Hepatocyte (in vitro differentiated cells): ENCODE measurements at regions not wholly inside any gene's neighbourhood (a gene's known extent, or its start where the extent isn't known, plus 50 kb on each side); places are given as distances from the start of the nearest gene placed in this dataset.

ENCODE experiments used
- DNase-seq: peaks from one replicate; pipeline ENCODE4 v3.0.0-alpha.2; 2016; ENCODE audit warnings: low spot score
- H2AFZ ChIP-seq: fragments of 200-600 bp; sonication (generic); 2 replicates; pipeline ENCODE4 v1.6.0; 2016; ENCODE audit warnings: antibody characterized with exemption, mild to moderate bottlenecking
- H3K27ac ChIP-seq: fragments of 200-600 bp; sonication (generic); 2 replicates; pipeline ENCODE4 v1.5.1; 2016; ENCODE audit warnings: mild to moderate bottlenecking
- H3K27me3 ChIP-seq: fragments of 200-600 bp; sonication (generic); 2 replicates; pipeline ENCODE4 v1.6.1; 2016
- H3K36me3 ChIP-seq: fragments of 200-600 bp; sonication (generic); replicated peaks from 2 replicates; pipeline ENCODE4 v1.5.1; 2016; ENCODE audit warnings: low read depth; ENCODE audit not compliant: insufficient read depth
- H3K4me1 ChIP-seq: fragments of 200-600 bp; sonication (generic); 2 replicates; pipeline ENCODE4 v1.5.1; 2016; ENCODE audit warnings: mild to moderate bottlenecking, moderate library complexity; ENCODE audit not compliant: insufficient read depth
- H3K4me2 ChIP-seq: fragments of 200-600 bp; sonication (generic); 2 replicates; pipeline ENCODE4 v1.6.0; 2016
- H3K4me3 ChIP-seq: fragments of 200-600 bp; sonication (generic); 2 replicates; pipeline ENCODE4 v1.5.1; 2016; ENCODE audit warnings: mild to moderate bottlenecking
- H3K79me2 ChIP-seq: fragments of 200-600 bp; sonication (generic); 2 replicates; pipeline ENCODE4 v1.6.0; 2017; ENCODE audit warnings: mild to moderate bottlenecking
- H3K9me2 ChIP-seq: fragments of 200-600 bp; sonication (generic); replicated peaks from 2 replicates; pipeline ENCODE4 v1.6.0; 2017; ENCODE audit warnings: mild to moderate bottlenecking; ENCODE audit not compliant: insufficient read depth
- H3K9me3 ChIP-seq: fragments of 200-600 bp; sonication (generic); 2 replicates; pipeline ENCODE4 v1.5.1; 2016; ENCODE audit warnings: low read depth, mild to moderate bottlenecking
- H4K20me1 ChIP-seq: fragments of 200-600 bp; sonication (generic); 2 replicates; pipeline ENCODE4 v1.6.0; 2016; ENCODE audit warnings: mild to moderate bottlenecking; ENCODE audit not compliant: insufficient read depth, poor library complexity, severe bottlenecking
- EZH2 ChIP-seq: fragments of 200-600 bp; sonication (generic); IDR thresholded peaks from 2 replicates; pipeline ENCODE4 v1.6.1; 2016; ENCODE audit warnings: antibody characterized with exemption, mild to moderate bottlenecking, borderline replicate concordance
- EZH2phosphoT487 ChIP-seq: fragments of 200-600 bp; sonication (generic); IDR thresholded peaks from one replicate; pipeline ENCODE4 v1.6.1; 2018; ENCODE audit warnings: antibody characterized with exemption, mild to moderate bottlenecking, low read depth, moderate library complexity; ENCODE audit not compliant: unreplicated experiment, severe bottlenecking
- WGBS: methylation state at CpG from one replicate; pipeline ENCODE4 v1.1.6; 2016; ENCODE audit warnings: low lambda C conversion rate; ENCODE audit errors: missing lambda C conversion rate; 5-methylcytosine and 5-hydroxymethylcytosine counted together
- TF ChIP-seq, protein P1 (sequence below): fragments of 200-600 bp; sonication (generic); IDR thresholded peaks from 2 replicates; pipeline ENCODE4 v1.5.1; 2016; ENCODE audit warnings: antibody characterized with exemption, mild to moderate bottlenecking; ENCODE audit not compliant: poor library complexity

DNA sequence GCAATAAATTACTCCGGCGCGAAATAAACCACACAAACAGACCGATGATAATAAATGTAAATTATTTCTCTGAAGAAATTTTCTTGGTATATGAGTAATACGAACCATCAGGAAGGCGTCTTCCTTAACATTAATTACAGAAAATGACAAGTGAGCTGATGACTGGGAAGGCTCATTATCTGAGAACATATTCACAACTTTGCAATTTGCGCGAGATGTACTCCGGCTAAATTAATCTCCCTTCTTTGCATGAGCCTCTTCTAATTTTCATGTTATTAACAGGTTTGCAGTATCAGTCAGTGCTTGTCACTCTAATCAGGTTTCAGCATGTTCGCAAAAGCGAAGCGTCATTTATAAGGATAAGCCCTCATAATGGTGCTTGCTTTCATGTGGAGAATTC is 218.9 kb upstream of the MVB12B start:
- no peaks in the 10 kb centered on the region for H3K36me3 ChIP-seq
- H3K9me2 ChIP-seq, result no peaks in the 10 kb centered on the region
- no peak for DNase-seq
- H3K4me3 ChIP-seq, result no peak overlapping the region
- TF ChIP-seq EZH2phosphoT487 (no peak), EZH2 (no peak)
- TF ChIP-seq, protein P1, sequence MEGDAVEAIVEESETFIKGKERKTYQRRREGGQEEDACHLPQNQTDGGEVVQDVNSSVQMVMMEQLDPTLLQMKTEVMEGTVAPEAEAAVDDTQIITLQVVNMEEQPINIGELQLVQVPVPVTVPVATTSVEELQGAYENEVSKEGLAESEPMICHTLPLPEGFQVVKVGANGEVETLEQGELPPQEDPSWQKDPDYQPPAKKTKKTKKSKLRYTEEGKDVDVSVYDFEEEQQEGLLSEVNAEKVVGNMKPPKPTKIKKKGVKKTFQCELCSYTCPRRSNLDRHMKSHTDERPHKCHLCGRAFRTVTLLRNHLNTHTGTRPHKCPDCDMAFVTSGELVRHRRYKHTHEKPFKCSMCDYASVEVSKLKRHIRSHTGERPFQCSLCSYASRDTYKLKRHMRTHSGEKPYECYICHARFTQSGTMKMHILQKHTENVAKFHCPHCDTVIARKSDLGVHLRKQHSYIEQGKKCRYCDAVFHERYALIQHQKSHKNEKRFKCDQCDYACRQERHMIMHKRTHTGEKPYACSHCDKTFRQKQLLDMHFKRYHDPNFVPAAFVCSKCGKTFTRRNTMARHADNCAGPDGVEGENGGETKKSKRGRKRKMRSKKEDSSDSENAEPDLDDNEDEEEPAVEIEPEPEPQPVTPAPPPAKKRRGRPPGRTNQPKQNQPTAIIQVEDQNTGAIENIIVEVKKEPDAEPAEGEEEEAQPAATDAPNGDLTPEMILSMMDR, result no peak
- H3K9me3 ChIP-seq, result no peaks in the 10 kb centered on the region
- 94% methylated on average over 12 of the region's 12 CpGs for WGBS
- H3K4me1 ChIP-seq, result no peaks in the 10 kb centered on the region
- no peaks in the 10 kb centered on the region for H3K79me2 ChIP-seq
- no peak overlapping the region for H3K4me2 ChIP-seq
- H4K20me1 ChIP-seq, result no peaks in the 10 kb centered on the region
- no peak overlapping the region for H3K27ac ChIP-seq
- peaks cover 11% of the 10 kb centered on the region for H3K27me3 ChIP-seq
- no peak overlapping the region for H2AFZ ChIP-seq

DNA sequence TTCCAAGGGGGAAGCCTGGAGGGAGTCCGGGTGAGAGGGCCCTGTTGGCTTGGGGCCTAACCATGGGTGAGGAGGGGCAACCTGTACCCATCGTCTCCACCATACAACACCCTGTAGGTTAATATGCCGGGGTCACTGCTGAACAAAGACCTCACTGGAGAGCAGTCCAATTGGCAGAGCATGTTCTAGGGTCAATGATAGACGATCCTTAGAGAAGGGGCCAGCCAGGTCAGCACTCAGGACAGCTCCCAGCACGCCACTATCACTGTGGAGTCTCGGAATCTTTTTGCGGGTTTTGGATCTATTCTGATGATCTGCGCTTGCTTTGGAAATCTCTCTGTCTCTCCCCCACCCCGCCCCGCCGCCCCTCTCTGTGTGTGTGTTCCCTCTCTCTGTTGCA is 218.4 kb upstream of the MVB12B start:
- Histone ChIP-seq H2AFZ (no peak overlapping the region), H3K27me3 (peaks cover 11% of the 10 kb centered on the region), H3K9me2 (no peaks in the 10 kb centered on the region), H3K4me2 (no peak overlapping the region), H3K4me3 (no peak overlapping the region), H3K4me1 (no peaks in the 10 kb centered on the region), H3K79me2 (no peaks in the 10 kb centered on the region), H3K36me3 (no peaks in the 10 kb centered on the region), H3K9me3 (no peaks in the 10 kb centered on the region), H4K20me1 (no peaks in the 10 kb centered on the region), H3K27ac (no peak overlapping the region)
- peak; percentile 33 for DNase-seq
- TF ChIP-seq EZH2phosphoT487 (no peak), EZH2 (no peak)
- TF ChIP-seq, protein P1, result no peak
- WGBS, result 27% methylated on average over 7 of the region's 11 CpGs

DNA sequence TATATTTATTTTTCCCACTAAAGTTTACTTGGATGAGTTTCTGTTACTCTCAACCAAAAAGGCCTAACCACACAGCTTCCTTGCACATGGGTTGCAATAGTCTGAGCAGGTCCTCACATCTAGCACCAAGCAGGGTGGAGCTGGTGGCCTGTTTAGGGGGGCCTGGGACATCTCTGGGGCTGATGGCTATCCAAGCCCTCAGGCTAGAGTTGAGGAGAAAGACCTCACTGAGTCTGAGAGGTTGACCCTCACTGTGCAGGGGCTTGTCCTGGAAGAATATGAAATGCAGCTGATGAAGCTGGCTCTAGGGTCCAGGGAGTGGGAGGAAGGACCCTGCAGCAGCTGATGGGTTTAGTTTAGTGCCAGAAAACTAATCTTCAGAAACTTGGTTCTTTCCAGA is 217.1 kb upstream of the MVB12B start:
- TF ChIP-seq, protein P1, result no peak
- TF ChIP-seq EZH2, result no peak
- no peak for TF ChIP-seq EZH2phosphoT487
- Histone ChIP-seq H3K4me3 (no peak overlapping the region), H3K9me2 (no peaks in the 10 kb centered on the region), H3K4me1 (no peaks in the 10 kb centered on the region), H3K27ac (no peak overlapping the region), H3K9me3 (no peaks in the 10 kb centered on the region), H3K79me2 (no peaks in the 10 kb centered on the region), H3K36me3 (no peaks in the 10 kb centered on the region), H3K27me3 (peaks cover 14% of the 10 kb centered on the region), H4K20me1 (no peaks in the 10 kb centered on the region), H2AFZ (no peak overlapping the region), H3K4me2 (no peak overlapping the region)
- no peak for DNase-seq

DNA sequence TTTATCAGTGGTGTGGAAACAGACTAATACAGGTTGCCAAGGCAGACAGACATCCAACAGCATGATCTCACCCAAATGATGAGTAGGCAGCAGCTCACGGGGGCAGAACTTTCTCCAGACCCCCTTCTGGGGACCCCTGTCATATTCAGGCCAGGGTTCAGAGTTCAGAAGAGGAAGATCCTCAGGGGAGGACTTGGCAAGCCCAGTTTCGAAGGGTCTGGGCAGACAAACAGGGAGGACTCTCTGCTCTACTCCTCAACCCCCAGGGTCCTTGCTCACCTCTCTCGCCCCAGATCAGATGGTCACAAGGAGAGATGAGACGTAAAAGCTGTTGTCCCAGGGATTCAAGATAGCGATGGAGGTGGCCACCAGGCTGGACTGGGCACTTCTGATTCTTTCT is 215.1 kb upstream of the MVB12B start:
- Histone ChIP-seq H3K79me2 (no peaks in the 10 kb centered on the region), H3K4me3 (no peak overlapping the region), H3K4me2 (no peak overlapping the region), H3K27me3 (peaks cover 20% of the 10 kb centered on the region), H2AFZ (no peak overlapping the region), H3K9me2 (no peaks in the 10 kb centered on the region), H4K20me1 (no peaks in the 10 kb centered on the region), H3K36me3 (no peaks in the 10 kb centered on the region), H3K27ac (no peak overlapping the region), H3K9me3 (no peaks in the 10 kb centered on the region), H3K4me1 (no peaks in the 10 kb centered on the region)
- WGBS, result 94% methylated on average over 5 of the region's 5 CpGs
- no peak for DNase-seq
- TF ChIP-seq EZH2, result no peak
- TF ChIP-seq EZH2phosphoT487, result no peak
